HepG2 (cell line): ENCODE measurements at regions not wholly inside any gene's neighbourhood (a gene's known extent, or its start where the extent isn't known, plus 50 kb on each side); places are given as distances from the start of the nearest gene placed in this dataset.

Experiments
- CEBPB ChIP-seq: IDR thresholded peaks from 2 replicates; pipeline ENCODE4 v1.6.1; 2011; ENCODE audit warnings: low read depth, low read length, improper control_type of control experiment, borderline replicate concordance
- FOSL1 ChIP-seq: sonication (generic); formaldehyde crosslinking; IDR thresholded peaks from 2 replicates; pipeline ENCODE4 v1.9.0; 2021; ENCODE audit warnings: missing genetic modification reagents, borderline replicate concordance
- JUN ChIP-seq: sonication (generic); formaldehyde crosslinking; IDR thresholded peaks from 2 replicates; pipeline ENCODE4 v1.4.0; 2020; ENCODE audit warnings: mild to moderate bottlenecking, missing genetic modification reagents
- JUND ChIP-seq: sonication (generic); formaldehyde crosslinking; IDR thresholded peaks from 2 replicates; pipeline ENCODE4 v1.8.0; 2022; ENCODE audit warnings: mild to moderate bottlenecking, missing genetic modification reagents
- KAT7 ChIP-seq: IDR thresholded peaks from 2 replicates; pipeline ENCODE4 v1.6.1; 2018; ENCODE audit warnings: borderline replicate concordance, missing compliant biosample characterization
- PREB ChIP-seq: sonication (generic); formaldehyde crosslinking; IDR thresholded peaks from 2 replicates; pipeline ENCODE4 v1.4.0; 2020; ENCODE audit warnings: missing genetic modification reagents
- SNRNP70 ChIP-seq: fragments of 200-400 bp; formaldehyde crosslinking; IDR thresholded peaks from 2 replicates; pipeline ENCODE4 v1.6.1; 2017; ENCODE audit warnings: mild to moderate bottlenecking, low read depth, low read length, moderate library complexity
- TRIM24 ChIP-seq: sonication (generic); formaldehyde crosslinking; IDR thresholded peaks from 2 replicates; pipeline ENCODE4 v1.8.0; 2022; ENCODE audit warnings: mild to moderate bottlenecking, missing genetic modification reagents
- ZNF10 ChIP-seq: sonication (generic); formaldehyde crosslinking; IDR thresholded peaks from 2 replicates; pipeline ENCODE4 v1.4.0; 2020; ENCODE audit warnings: mild to moderate bottlenecking, low read depth, missing genetic modification reagents, borderline replicate concordance

GRCh38 chr4:32884198-32884597 lies 2164.0 kb downstream of the PCDH7 start:
- no peak for TF ChIP-seq TRIM24
- no peak for TF ChIP-seq CEBPB
- TF ChIP-seq KAT7 (CRISPR knock-in tag): no peak
- no peak for TF ChIP-seq PREB (CRISPR knock-in tag)
- TF ChIP-seq ZNF10 (CRISPR knock-in tag): no peak
- TF ChIP-seq JUN (CRISPR knock-in tag): no peak
- TF ChIP-seq FOSL1 (CRISPR knock-in tag): no peak
- TF ChIP-seq SNRNP70: no peak
- no peak for TF ChIP-seq JUND (CRISPR knock-in tag)
